Esophagus squamous epithelium (tissue), 4 donors: ENCODE measurements at regions not wholly inside any gene's neighbourhood (a gene's known extent, or its start where the extent isn't known, plus 50 kb on each side); places are given as distances from the start of the nearest gene placed in this dataset.

ENCODE experiments used
- POLR2A ChIP-seq, 4 donors: fragments of 450-650 bp; IDR thresholded peaks; one replicate each; pipeline ENCODE4 v1.6.1; 2017; ENCODE audit warnings: antibody characterized with exemption in 4 of 4, mild to moderate bottlenecking in 4 of 4, moderate library complexity in 3 of 4
- TF ChIP-seq, protein P1 (sequence below), 6 experiments: fragments of 450-650 bp in 4 of 6; fragments of 200-600 bp in 2 of 6; sonication (generic) in 2 of 6; IDR thresholded peaks; one replicate each; pipeline ENCODE4 v1.5.1; 2016 to 2019; ENCODE audit warnings: antibody characterized with exemption in 6 of 6, mild to moderate bottlenecking in 4 of 6, moderate library complexity in 4 of 6

DNA sequence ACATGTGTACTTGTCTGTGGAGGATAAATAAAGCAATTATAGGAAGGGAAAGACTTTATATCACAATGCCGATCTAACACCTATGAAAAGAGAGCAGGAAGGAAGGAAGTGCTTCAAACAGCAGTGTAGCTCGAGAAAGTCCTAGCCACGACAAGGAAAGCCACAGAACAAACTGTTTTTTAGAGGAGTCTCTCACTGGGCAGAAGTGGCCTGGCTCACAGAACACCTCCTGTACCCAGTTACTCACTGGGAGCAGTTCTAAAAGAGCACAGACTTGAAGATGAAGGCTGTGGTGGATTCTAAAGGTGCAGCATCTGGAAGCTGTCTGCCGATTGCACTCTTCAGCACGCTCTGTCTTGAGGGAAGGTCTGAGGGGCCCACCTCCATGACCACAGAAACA is 248.8 kb upstream of the ATP11B start:
- TF ChIP-seq, protein P1, sequence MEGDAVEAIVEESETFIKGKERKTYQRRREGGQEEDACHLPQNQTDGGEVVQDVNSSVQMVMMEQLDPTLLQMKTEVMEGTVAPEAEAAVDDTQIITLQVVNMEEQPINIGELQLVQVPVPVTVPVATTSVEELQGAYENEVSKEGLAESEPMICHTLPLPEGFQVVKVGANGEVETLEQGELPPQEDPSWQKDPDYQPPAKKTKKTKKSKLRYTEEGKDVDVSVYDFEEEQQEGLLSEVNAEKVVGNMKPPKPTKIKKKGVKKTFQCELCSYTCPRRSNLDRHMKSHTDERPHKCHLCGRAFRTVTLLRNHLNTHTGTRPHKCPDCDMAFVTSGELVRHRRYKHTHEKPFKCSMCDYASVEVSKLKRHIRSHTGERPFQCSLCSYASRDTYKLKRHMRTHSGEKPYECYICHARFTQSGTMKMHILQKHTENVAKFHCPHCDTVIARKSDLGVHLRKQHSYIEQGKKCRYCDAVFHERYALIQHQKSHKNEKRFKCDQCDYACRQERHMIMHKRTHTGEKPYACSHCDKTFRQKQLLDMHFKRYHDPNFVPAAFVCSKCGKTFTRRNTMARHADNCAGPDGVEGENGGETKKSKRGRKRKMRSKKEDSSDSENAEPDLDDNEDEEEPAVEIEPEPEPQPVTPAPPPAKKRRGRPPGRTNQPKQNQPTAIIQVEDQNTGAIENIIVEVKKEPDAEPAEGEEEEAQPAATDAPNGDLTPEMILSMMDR (IDR thresholded peaks at IDR 0.05): no peak
- no peak for TF ChIP-seq POLR2A (IDR thresholded peaks at IDR 0.05)
